Memory B cell (primary cell): ENCODE measurements at regions not wholly inside any gene's neighbourhood (a gene's known extent, or its start where the extent isn't known, plus 50 kb on each side); places are given as distances from the start of the nearest gene placed in this dataset.
"Not testable (repeated sequence)": the region's sequence is repeated elsewhere in the genome, so short reads cannot be mapped to it uniquely, and the experiment has no call there.

Experiments used
- ATAC-seq: fragments of 150-1000 bp; cut with Tn5 transposase; 2 replicates; pipeline ENCODE4 v1.10.0; 2021; ENCODE audit warnings: low read depth, mild to moderate bottlenecking, moderate library complexity
- DNase-seq, 2 donors: peaks; one replicate each; pipeline ENCODE4 v3.0.0; 2022; ENCODE audit warnings: low spot score in 2 of 2
- H3K27ac Mint-ChIP-seq: one replicate; pipeline ENCODE4 v1.8.0; 2022; ENCODE audit warnings: mild to moderate bottlenecking, moderate library complexity, mixed read lengths
- H3K27me3 Mint-ChIP-seq: one replicate; pipeline ENCODE4 v1.8.0; 2022; ENCODE audit warnings: mixed read lengths
- H3K36me3 Mint-ChIP-seq: one replicate; pipeline ENCODE4 v1.8.0; 2022; ENCODE audit warnings: mild to moderate bottlenecking, mixed read lengths
- H3K4me1 Mint-ChIP-seq: one replicate; pipeline ENCODE4 v1.8.0; 2022; ENCODE audit warnings: mixed read lengths
- H3K4me3 Mint-ChIP-seq: one replicate; pipeline ENCODE4 v1.8.0; 2022; ENCODE audit warnings: mild to moderate bottlenecking, moderate library complexity, mixed read lengths
- H3K9me3 Mint-ChIP-seq: one replicate; pipeline ENCODE4 v1.8.0; 2022; ENCODE audit warnings: mixed read lengths

DNA sequence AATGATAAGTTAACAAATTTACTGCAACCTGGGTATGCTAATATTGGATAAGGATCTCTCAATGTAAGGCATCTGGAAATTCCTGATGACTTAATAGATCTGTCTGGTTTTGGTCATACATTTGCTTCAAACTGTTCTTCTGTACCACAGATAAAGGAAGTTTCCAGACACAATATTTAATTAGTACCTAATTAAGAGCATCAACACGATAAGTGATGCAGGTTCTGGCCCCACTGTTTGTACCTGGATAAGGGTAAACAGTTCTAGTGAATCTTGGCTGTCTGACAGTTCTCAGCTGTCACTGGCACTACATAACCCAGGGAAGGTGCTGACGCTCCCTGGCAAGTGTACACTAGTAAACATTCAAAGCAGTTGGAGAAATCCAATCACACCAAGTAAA, 165.6 kb downstream of the MZT1 start:
- H3K9me3 Mint-ChIP-seq = peaks cover 3% of the 10 kb centered on the region

GRCh38 chr13:72559716-72560115, 167.7 kb downstream of the MZT1 start:
- ATAC-seq (no peak), DNase-seq (no peak)
- Mint-ChIP-seq H3K4me1 (no peaks in the 10 kb centered on the region), H3K27ac (no peak overlapping the region), H3K9me3 (peaks cover 3% of the 10 kb centered on the region), H3K27me3 (no peaks in the 10 kb centered on the region), H3K36me3 (no peaks in the 10 kb centered on the region), H3K4me3 (no peak overlapping the region)

More for the DNA sequence above, 165.6 kb downstream of the MZT1 start:
- H3K27me3 Mint-ChIP-seq = no peaks in the 10 kb centered on the region
- DNase-seq (no peak), ATAC-seq (no peak)
- H3K4me1 Mint-ChIP-seq = no peaks in the 10 kb centered on the region
- no peaks in the 10 kb centered on the region for H3K36me3 Mint-ChIP-seq
- H3K4me3 Mint-ChIP-seq = no peak overlapping the region
- no peak overlapping the region for H3K27ac Mint-ChIP-seq

DNA sequence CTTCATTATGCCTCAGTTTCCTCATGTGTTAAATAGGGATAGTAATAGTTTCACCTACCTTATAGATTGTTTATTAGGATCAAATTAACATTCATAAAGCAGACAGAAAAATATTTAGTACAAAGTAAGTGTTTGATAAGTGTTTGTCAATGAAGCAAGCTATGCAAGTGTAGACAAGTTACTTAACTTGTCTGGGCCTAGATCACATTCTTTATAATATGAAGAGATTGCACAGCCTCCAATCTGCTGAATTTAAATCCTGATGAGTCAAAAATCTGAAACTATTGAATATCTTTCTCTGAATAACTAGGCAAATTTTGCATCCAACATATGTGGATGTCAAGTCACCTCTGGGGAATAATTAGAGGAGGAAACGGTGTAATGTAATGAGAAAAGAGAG, 170.5 kb downstream of the MZT1 start:
- ATAC-seq (no peak), DNase-seq (no peak)
- no peaks in the 10 kb centered on the region for H3K27me3 Mint-ChIP-seq
- no peaks in the 10 kb centered on the region for H3K36me3 Mint-ChIP-seq
- no peak overlapping the region for H3K27ac Mint-ChIP-seq
- H3K4me1 Mint-ChIP-seq = no peaks in the 10 kb centered on the region
- no peak overlapping the region for H3K4me3 Mint-ChIP-seq
- H3K9me3 Mint-ChIP-seq = peaks cover 3% of the 10 kb centered on the region

- Mint-ChIP-seq H3K36me3 (no peaks in the 10 kb centered on the region), H3K27me3 (no peaks in the 10 kb centered on the region), H3K9me3 (no peaks in the 10 kb centered on the region), H3K4me3 (no peak overlapping the region), H3K4me1 (no peaks in the 10 kb centered on the region), H3K27ac (no peak overlapping the region)
- DNase-seq (no peak), ATAC-seq (no peak)
Observed at GRCh38 chr13:72555601-72556000, 171.8 kb downstream of the MZT1 start.

DNA sequence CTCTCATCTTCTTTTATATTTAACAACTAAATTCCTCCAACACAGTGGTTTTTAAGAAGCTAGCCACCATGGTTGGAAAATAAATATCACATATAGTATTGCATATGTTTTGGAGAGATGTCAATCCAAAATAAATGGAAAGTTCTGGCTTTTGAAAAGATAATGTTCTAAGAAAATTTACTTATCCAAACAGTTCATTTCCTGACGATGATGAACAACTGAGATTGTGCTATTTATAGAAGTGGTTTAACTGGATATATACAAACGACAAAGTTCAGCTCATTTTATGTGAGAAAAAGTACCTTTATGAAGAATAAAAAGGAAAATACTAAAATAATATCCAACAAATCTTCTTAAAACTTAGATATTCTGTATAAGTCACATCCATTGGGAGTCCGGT, 174.7 kb downstream of the MZT1 start:
- no peaks in the 10 kb centered on the region for H3K9me3 Mint-ChIP-seq
- no peak for ATAC-seq

DNA sequence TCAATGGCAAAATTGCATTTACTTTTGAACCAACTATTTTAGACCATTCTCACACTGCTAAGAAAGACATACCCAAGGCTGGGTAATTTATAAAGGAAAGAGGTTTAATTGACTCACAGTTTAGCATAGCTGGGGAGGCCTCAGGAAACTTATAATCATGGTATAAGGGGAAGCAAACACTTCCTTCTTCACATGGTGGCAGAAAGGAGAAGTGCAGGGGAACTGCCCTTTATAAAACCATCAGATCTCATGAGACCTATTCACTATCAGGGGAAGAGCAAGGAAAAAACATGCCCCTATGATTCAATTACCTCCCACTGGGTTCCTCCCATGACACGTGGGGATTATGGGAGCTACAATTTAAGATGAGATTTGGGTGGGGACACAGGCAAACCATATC, 181.5 kb downstream of the MZT1 start:
- H3K27me3 Mint-ChIP-seq, H3K9me3 Mint-ChIP-seq, H3K4me1 Mint-ChIP-seq, ATAC-seq, H3K36me3 Mint-ChIP-seq, DNase-seq, H3K4me3 Mint-ChIP-seq, H3K27ac Mint-ChIP-seq: not testable (repeated sequence)

More for the DNA sequence above, 174.7 kb downstream of the MZT1 start:
- Mint-ChIP-seq H3K4me1 (no peaks in the 10 kb centered on the region), H3K36me3 (no peaks in the 10 kb centered on the region), H3K27ac (no peak overlapping the region), H3K27me3 (no peaks in the 10 kb centered on the region), H3K4me3 (no peak overlapping the region)
- DNase-seq = no peak

DNA sequence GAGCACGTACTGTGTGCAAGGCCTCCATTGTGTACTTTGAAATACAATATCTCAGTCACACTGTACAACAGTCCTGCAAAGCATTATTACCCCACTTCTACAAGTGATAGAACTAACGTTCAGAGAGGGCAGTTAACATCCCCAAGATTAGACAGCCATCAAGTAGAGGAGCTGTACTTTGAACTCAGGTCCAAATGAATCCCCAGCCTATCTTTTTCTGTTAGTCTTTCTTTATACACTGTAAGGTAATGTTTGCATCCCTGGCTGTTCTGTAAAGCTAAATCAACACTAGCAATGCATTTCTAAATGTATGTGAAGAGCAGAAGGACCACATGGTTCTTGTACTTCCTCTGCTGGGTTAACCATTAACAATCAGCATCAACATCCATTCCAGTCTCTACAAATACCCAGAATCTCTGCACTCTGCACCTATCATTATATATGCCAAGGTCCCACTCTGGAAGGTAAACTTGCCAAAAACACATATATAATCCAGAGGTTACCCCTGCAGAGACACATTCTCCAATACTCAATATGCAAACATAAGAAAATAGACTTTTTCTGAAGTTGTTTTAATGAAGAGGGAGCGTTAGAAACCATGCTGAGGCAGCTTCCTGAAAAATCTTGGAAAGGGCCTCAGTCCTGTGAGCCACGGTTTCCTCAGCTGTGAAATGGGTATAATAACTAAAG, 182.3 kb downstream of the MZT1 start:
- Mint-ChIP-seq H3K4me1 (no peaks in the 10 kb centered on the region), H3K27me3 (no peaks in the 10 kb centered on the region), H3K36me3 (no peaks in the 10 kb centered on the region), H3K4me3 (no peak overlapping the region), H3K9me3 (peaks cover 5% of the 10 kb centered on the region), H3K27ac (no peak overlapping the region)
- ATAC-seq = no peak
- DNase-seq = no peak

- H3K4me3 Mint-ChIP-seq = no peak overlapping the region
- H3K36me3 Mint-ChIP-seq = no peaks in the 10 kb centered on the region
- no peaks in the 10 kb centered on the region for H3K4me1 Mint-ChIP-seq
- H3K27me3 Mint-ChIP-seq = no peaks in the 10 kb centered on the region
- no peak overlapping the region for H3K27ac Mint-ChIP-seq
- no peak for ATAC-seq
- no peak for DNase-seq
- H3K9me3 Mint-ChIP-seq = peaks cover 5% of the 10 kb centered on the region
Observed at GRCh38 chr13:72544042-72544441, 183.4 kb downstream of the MZT1 start.

DNA sequence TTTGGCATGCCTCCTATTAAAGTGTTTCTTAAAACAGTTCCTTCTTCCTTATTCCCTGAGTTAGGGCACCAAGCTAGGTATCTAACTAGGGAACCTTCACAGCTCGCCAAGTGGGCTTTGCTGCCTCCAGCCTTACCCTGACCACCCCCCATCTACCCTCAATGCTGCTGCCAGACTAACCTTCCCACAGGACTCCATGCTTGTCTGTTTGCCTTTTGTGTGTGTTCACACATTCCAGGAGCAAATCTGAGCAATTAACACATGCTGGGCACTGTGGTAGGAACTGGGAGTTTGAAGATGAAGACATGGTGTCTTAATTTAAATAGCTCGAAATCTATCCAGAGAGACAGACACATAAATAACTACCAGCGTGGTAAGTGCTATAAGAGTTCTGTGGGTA, 185.2 kb downstream of the MZT1 start:
- Mint-ChIP-seq H3K4me3 (no peak overlapping the region), H3K27me3 (no peaks in the 10 kb centered on the region), H3K4me1 (no peaks in the 10 kb centered on the region), H3K27ac (no peak overlapping the region), H3K36me3 (no peaks in the 10 kb centered on the region), H3K9me3 (peaks cover 5% of the 10 kb centered on the region)
- DNase-seq = no peak
- no peak for ATAC-seq

- H3K27ac Mint-ChIP-seq = no peak overlapping the region
- H3K4me1 Mint-ChIP-seq = no peaks in the 10 kb centered on the region
- H3K4me3 Mint-ChIP-seq = no peak overlapping the region
- H3K27me3 Mint-ChIP-seq = no peaks in the 10 kb centered on the region
- ATAC-seq (no peak), DNase-seq (no peak)
- H3K9me3 Mint-ChIP-seq = peaks cover 5% of the 10 kb centered on the region
- no peaks in the 10 kb centered on the region for H3K36me3 Mint-ChIP-seq
Observed at GRCh38 chr13:72541674-72542073, 185.8 kb downstream of the MZT1 start.

DNA sequence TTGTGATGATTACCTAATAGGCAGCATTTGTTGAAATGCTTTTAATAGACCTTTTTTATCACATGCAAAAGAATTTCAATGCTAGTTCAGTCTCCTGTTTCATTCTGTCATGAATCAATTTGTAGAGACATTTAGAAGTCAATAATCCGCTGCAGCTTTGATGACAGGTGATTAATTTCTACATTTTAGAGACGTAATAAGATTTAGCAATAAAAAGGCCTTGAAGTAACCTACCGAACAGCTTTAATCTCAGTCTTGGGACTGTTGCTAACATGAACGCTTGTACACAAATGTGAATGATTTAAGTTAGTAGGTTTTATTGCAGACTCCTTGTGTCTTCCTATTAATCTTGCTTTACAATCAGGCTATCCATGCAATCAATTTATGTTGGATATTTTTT, 186.5 kb downstream of the MZT1 start:
- Mint-ChIP-seq H3K27ac (no peak overlapping the region), H3K36me3 (no peaks in the 10 kb centered on the region), H3K27me3 (no peaks in the 10 kb centered on the region), H3K9me3 (peaks cover 5% of the 10 kb centered on the region), H3K4me3 (no peak overlapping the region), H3K4me1 (no peaks in the 10 kb centered on the region)
- DNase-seq = no peak
- ATAC-seq = no peak

GRCh38 chr13:72539925-72540324, 187.5 kb downstream of the MZT1 start:
- Mint-ChIP-seq H3K9me3 (peaks cover 5% of the 10 kb centered on the region), H3K36me3 (no peaks in the 10 kb centered on the region)

GRCh38 chr13:72537782-72538181, 189.6 kb downstream of the MZT1 start:
- Mint-ChIP-seq H3K27ac (no peak overlapping the region), H3K9me3 (no peaks in the 10 kb centered on the region)
- ATAC-seq = no peak

More at GRCh38 chr13:72539925-72540324, 187.5 kb downstream of the MZT1 start:
- no peaks in the 10 kb centered on the region for H3K4me1 Mint-ChIP-seq
- H3K27ac Mint-ChIP-seq = no peak overlapping the region
- no peaks in the 10 kb centered on the region for H3K27me3 Mint-ChIP-seq
- DNase-seq = no peak
- no peak overlapping the region for H3K4me3 Mint-ChIP-seq
- ATAC-seq = no peak

DNA sequence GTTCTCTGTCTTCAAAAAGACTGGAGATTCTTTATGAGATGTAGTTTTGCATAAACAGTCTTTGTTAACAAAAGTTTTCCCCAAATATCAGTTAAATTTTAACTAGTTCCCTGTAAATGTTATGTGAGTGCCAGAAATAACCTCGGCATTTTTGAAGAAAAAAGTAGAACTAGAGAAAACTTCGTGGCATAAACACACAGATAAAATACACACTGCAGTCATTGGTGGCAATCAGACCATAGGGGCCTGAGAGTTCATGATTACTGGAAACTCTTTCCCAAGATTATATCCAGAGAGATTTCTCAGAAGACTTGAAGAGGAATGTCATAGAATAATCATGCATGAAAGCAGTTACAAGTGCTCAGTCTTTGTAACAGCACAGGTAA, 190.0 kb downstream of the MZT1 start:
- Mint-ChIP-seq H3K4me3 (no peak overlapping the region), H3K36me3 (no peaks in the 10 kb centered on the region), H3K27me3 (no peaks in the 10 kb centered on the region), H3K27ac (no peak overlapping the region), H3K4me1 (no peaks in the 10 kb centered on the region), H3K9me3 (no peaks in the 10 kb centered on the region)
- ATAC-seq = no peak
- DNase-seq = no peak

More at GRCh38 chr13:72537782-72538181, 189.6 kb downstream of the MZT1 start:
- H3K27me3 Mint-ChIP-seq = no peaks in the 10 kb centered on the region
- H3K36me3 Mint-ChIP-seq = no peaks in the 10 kb centered on the region
- no peaks in the 10 kb centered on the region for H3K4me1 Mint-ChIP-seq
- H3K4me3 Mint-ChIP-seq = no peak overlapping the region
- no peak for DNase-seq

GRCh38 chr13:72536714-72537394, 190.6 kb downstream of the MZT1 start:
- no peaks in the 10 kb centered on the region for H3K4me1 Mint-ChIP-seq
- no peaks in the 10 kb centered on the region for H3K9me3 Mint-ChIP-seq
- ATAC-seq = no peak
- H3K27ac Mint-ChIP-seq = no peak overlapping the region
- DNase-seq = no peak
- H3K27me3 Mint-ChIP-seq = no peaks in the 10 kb centered on the region
- H3K36me3 Mint-ChIP-seq = no peaks in the 10 kb centered on the region
- no peak overlapping the region for H3K4me3 Mint-ChIP-seq
